Omental fat pad (tissue), 3 donors: ENCODE measurements at regions not wholly inside any gene's neighbourhood (a gene's known extent, or its start where the extent isn't known, plus 50 kb on each side); places are given as distances from the start of the nearest gene placed in this dataset.
A peak's percentile ranks its signal among the peaks of the same experiment; 100 is the strongest.

Experiments used
- ATAC-seq: fragments of 150-250 bp; one replicate; pipeline ENCODE4 v1.9.1; 2016; ENCODE audit warnings: mild to moderate bottlenecking, moderate library complexity; ENCODE audit not compliant: low FRiP score
- DNase-seq: peaks from one replicate; pipeline ENCODE4 v3.0.0-alpha.2; 2019; ENCODE audit warnings: low spot score
- TF ChIP-seq, protein P1 (sequence below), 3 donors: fragments of 450-650 bp; IDR thresholded peaks; one replicate each; pipeline ENCODE4 v1.5.1; 2016 to 2017; ENCODE audit warnings: antibody characterized with exemption in 3 of 3, mild to moderate bottlenecking in 3 of 3, moderate library complexity in 2 of 3

DNA sequence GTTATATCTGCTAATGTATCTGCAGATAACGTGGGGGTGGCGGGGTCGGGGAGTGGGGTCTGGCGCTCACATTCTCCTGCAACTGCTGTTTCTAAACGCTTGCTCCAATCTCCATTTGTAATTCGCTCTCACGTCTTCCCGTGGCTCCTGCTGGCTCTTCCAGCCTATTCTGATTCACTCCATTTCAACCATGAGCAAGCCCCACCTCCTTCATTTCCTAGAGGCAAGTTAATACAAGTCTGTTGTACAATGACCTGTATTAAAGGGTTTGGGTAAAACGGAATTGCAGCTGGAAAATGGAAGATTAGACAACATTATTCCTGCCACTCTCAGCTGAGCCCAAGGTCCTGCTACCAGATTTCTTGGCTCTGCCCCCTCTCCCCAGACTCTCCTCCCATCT is 132.3 kb downstream of the CSNK2A3 start:
- TF ChIP-seq, protein P1, sequence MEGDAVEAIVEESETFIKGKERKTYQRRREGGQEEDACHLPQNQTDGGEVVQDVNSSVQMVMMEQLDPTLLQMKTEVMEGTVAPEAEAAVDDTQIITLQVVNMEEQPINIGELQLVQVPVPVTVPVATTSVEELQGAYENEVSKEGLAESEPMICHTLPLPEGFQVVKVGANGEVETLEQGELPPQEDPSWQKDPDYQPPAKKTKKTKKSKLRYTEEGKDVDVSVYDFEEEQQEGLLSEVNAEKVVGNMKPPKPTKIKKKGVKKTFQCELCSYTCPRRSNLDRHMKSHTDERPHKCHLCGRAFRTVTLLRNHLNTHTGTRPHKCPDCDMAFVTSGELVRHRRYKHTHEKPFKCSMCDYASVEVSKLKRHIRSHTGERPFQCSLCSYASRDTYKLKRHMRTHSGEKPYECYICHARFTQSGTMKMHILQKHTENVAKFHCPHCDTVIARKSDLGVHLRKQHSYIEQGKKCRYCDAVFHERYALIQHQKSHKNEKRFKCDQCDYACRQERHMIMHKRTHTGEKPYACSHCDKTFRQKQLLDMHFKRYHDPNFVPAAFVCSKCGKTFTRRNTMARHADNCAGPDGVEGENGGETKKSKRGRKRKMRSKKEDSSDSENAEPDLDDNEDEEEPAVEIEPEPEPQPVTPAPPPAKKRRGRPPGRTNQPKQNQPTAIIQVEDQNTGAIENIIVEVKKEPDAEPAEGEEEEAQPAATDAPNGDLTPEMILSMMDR (IDR thresholded peaks at IDR 0.05): no peak
- no peak for DNase-seq

DNA sequence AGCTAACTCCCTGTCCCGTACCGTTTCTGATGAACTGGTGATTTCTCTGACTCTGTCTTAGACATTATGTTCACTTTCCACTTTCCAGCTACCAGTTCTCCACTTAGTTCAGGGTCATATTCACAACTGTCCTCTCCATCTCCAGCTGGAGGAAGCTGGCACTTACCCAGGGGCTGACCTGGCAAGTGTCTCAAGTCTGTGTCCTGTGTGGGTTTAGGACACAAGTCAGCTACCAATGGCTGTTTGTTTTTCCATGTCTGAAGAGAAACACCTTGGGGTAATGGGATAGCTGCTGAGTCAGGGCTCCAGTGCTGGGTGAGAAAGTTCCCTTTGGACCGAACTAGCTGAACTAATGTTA is 134.4 kb downstream of the CSNK2A3 start:
- no peak for DNase-seq
- TF ChIP-seq, protein P1 (IDR thresholded peaks at IDR 0.05): no peak
- no peak for ATAC-seq

More for the DNA sequence above, 132.3 kb downstream of the CSNK2A3 start:
- ATAC-seq: no peak

DNA sequence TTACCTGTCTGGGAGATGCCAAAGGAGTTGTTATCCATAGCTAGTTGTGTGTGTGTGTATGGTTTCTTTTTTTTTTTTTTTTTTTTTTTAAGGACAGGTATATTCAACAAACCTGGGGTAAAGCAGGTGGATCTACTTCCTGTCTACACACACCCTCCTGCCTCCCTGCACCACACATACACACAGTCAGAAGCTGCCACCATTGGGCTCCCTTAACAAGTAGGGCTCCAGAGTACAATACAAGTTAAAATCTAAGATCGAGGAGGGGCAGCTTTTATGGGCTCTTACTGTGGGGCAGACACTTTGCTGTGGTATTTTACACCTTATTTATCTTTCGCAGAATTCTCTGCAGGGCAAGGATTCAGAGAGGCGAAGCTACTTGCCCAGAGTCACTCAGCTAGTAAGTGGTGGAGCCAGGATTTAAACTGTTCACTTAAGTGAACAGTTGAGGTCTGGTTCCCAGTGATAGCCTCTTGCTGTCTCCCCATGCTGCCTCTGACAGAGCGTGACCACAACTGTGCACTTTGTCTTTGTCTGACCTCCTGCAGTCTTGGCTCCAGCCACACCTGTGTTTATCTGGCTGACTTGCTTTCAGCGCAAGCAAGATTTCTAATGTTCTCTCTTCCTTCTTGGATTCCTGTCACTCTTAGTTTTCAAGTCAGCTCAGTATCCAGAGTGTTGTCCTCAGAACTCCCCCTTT is 135.0 kb downstream of the CSNK2A3 start:
- TF ChIP-seq, protein P1 (IDR thresholded peaks at IDR 0.05): no peak
- DNase-seq (no peak), ATAC-seq (no peak)

DNA sequence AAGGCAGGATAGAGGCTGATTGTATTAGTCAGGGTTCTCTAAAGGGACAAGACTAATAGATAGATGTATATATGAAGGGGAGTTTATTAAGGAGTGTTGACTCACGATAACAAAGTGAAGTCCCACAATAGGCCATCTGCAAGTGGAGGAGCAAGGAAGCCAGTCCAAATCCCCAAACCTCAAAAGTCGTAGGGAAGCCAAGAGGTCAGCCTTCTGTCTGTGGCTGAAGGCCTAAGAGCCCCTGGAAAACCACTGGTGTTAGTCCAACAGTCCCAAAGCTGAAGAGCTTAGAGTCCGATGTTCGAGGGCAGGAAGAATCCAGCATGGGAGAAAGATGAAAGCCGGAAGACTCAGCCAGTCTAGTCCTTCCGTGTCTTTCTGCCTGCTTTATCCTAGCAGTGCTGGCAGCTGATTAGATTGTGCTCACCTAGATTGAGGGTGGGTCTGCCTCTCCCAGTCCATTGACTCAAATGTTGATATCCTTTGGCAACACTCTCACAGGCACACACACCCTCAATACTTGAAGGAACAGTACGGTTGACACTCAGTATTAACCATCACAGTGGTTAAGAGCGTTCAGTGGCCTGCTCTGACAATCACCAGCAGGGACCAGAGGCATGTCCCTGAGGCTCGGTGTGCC is 135.6 kb downstream of the CSNK2A3 start:
- TF ChIP-seq, protein P1 (IDR thresholded peaks at IDR 0.05): no peak
- DNase-seq: no peak
- no peak for ATAC-seq

DNA sequence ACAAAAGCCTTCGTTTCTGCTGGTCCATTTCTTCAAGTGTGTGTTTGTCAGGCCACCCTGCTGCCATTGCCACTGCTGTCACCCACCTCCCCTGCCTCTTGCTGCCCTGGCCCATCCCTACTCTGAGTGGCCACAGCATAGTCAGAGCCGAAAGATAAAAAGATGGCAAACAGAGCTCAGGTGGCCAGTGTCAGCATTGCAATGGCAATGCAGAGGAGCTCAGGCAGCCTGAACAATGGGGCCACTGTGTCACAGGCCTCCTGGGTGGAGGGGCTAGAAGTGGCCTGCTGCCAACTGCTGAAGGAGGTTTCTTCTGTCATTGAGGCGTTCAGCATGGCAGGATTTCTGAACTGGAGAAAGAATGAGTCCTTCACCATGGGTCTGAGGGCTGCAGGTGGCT is 137.1 kb downstream of the CSNK2A3 start:
- ATAC-seq: no peak
- TF ChIP-seq, protein P1 (IDR thresholded peaks at IDR 0.05): no peak
- no peak for DNase-seq

DNA sequence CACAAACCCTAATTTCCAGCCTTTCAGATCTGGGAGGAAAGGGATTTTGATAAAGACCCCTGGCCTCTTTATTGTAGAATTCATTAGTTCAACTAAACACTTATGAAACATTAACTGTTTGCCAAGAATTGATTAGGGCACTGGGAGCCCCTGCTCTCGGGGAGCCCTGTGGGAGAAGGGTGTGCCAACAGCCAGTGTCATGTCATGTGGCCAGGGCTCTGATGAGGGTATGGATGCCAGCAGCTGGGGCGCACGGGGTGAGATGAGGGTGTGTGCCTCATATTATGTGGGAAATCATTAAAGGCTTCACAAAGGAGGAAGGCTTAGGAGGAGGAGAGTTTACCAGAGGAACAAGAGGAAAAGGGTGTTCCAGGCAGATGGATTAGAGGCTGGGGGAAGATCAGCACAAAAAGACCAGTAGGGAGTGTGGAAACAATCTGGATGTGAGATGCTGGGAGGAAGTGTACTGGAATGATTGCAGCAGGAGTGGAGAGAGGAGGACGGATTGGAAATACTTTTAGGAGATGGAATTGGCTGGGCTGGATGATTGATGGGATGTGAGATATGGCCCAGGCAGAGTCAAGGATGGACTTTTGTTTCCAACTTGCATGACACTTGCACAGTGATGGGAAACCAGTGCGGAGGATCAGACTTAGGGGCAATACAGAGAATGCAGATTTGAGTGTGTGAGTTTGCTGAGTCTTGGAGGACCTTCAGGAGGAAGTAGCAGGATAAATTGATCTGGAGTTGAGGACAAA is 137.8 kb downstream of the CSNK2A3 start:
- DNase-seq: no peak
- TF ChIP-seq, protein P1 (IDR thresholded peaks at IDR 0.05): no peak
- peak; percentile 29 for ATAC-seq
